Endothelial cell of umbilical vein (primary cell): ENCODE measurements at regions not wholly inside any gene's neighbourhood (a gene's known extent, or its start where the extent isn't known, plus 50 kb on each side); places are given as distances from the start of the nearest gene placed in this dataset.

Experiments
- BruUV-seq: library from RNA; stranded (reverse); fragments of 400-500 nt; replicated peaks from 2 replicates; lab custom pipeline; 2021; lab: Mats Ljungman, UMichigan
- CTCF ChIA-PET: fragments of 300-600, 350-600 bp; sonication (Branson Sonifier 250); formaldehyde crosslinking; loops from one replicate; lab custom pipeline; 2021; ENCODE audit warnings: antibody characterized with exemption, inconsistent platforms; lab: Charles Lee
- POLR2A ChIA-PET: fragments of 300-600, 350-600 bp; sonication (Branson Sonifier 250); formaldehyde crosslinking; loops from one replicate; lab custom pipeline; 2021; ENCODE audit warnings: antibody characterized with exemption, inconsistent platforms; lab: Charles Lee
- DNase-seq: peaks from one replicate; pipeline ENCODE4 v3.0.0-alpha.2; 2011; ENCODE audit warnings: low read depth, low spot score
- FAIRE-seq: peaks from 2 replicates; lab custom pipeline; 2011; peaks lifted over from hg19 to GRCh38; lab: Jason Lieb, UNC
- H2AFZ ChIP-seq: 2 replicates; pipeline ENCODE4 v1.6.0; 2012; ENCODE audit warnings: low read depth, low read length, control low read depth, inconsistent platforms
- H3K27ac ChIP-seq: 2 replicates; pipeline ENCODE4 v1.5.1; 2011; ENCODE audit warnings: low read depth, mild to moderate bottlenecking, control low read depth, low read length, moderate library complexity; ENCODE audit not compliant: insufficient read depth
- H3K27me3 ChIP-seq, 2 experiments: 2 replicates each; pipeline versions ENCODE4 v1.6.0 to v1.6.1; 2011; ENCODE audit warnings: low read length in 2 of 2, mixed read lengths in 1 of 2; ENCODE audit not compliant: control insufficient read depth in 2 of 2, insufficient read depth in 2 of 2
- H3K36me3 ChIP-seq, 2 experiments: 2 replicates in 1 of 2; 3 replicates in 1 of 2; pipeline ENCODE4 v1.5.1; 2011; ENCODE audit warnings: low read length in 2 of 2, mild to moderate bottlenecking in 1 of 2, moderate library complexity in 1 of 2; ENCODE audit not compliant: control insufficient read depth in 2 of 2, insufficient read depth in 2 of 2; ENCODE audit errors: extremely low read depth in 1 of 2
- H3K4me1 ChIP-seq: 3 replicates; pipeline ENCODE4 v1.5.1; 2011; ENCODE audit warnings: mild to moderate bottlenecking, low read length; ENCODE audit not compliant: control insufficient read depth, insufficient read depth; ENCODE audit errors: extremely low read depth
- H3K4me2 ChIP-seq: 2 replicates; pipeline ENCODE4 v1.6.1; 2011; ENCODE audit warnings: low read length, control low read depth, mixed read lengths; ENCODE audit not compliant: insufficient read depth
- H3K4me3 ChIP-seq, 3 experiments: fragments of 200-600 bp in 1 of 3; sonication (generic), shearing (Covaris generic) in 1 of 3; replicated peaks in 1 of 3; 2 replicates each; pipeline ENCODE4 v1.5.1; 2011 to 2016; ENCODE audit warnings: control low read depth in 3 of 3, low read length in 3 of 3, mild to moderate bottlenecking in 2 of 3, inconsistent platforms in 1 of 3, low read depth in 1 of 3, moderate library complexity in 1 of 3; ENCODE audit not compliant: insufficient read depth in 1 of 3
- H3K79me2 ChIP-seq: 2 replicates; pipeline ENCODE4 v1.6.0; 2012; ENCODE audit warnings: low read length, inconsistent platforms; ENCODE audit not compliant: control insufficient read depth, insufficient read depth
- H3K9ac ChIP-seq: replicated peaks from 2 replicates; pipeline ENCODE3; 2011; ENCODE audit warnings: low read length, control low read depth; ENCODE audit not compliant: insufficient read depth; ENCODE audit errors: extremely low read depth
- H3K9me1 ChIP-seq: replicated peaks from 3 replicates; pipeline ENCODE4 v1.6.0; 2011; ENCODE audit warnings: mild to moderate bottlenecking, low read length; ENCODE audit not compliant: control insufficient read depth, insufficient read depth; ENCODE audit errors: extremely low read depth
- H3K9me3 ChIP-seq: replicated peaks from 2 replicates; pipeline ENCODE4 v1.5.1; 2012; ENCODE audit warnings: low read length, inconsistent platforms; ENCODE audit not compliant: control insufficient read depth, insufficient read depth
- H4K20me1 ChIP-seq: replicated peaks from 2 replicates; pipeline ENCODE3; 2011; ENCODE audit warnings: mild to moderate bottlenecking, low read length; ENCODE audit not compliant: control insufficient read depth, insufficient read depth; ENCODE audit errors: extremely low read depth
- CTCF ChIP-seq, 2 donors: IDR thresholded peaks; 1 replicate in 1 of 2; 2 replicates in 1 of 2; pipeline ENCODE4 v1.5.1; 2011; ENCODE audit warnings: low read length in 2 of 2, mild to moderate bottlenecking in 2 of 2, moderate library complexity in 2 of 2, control low read depth in 1 of 2, inconsistent platforms in 1 of 2, low read depth in 1 of 2; ENCODE audit not compliant: insufficient read depth in 1 of 2; ENCODE audit errors: extremely low read depth in 1 of 2
- EZH2 ChIP-seq: IDR thresholded peaks from 2 replicates; pipeline ENCODE4 v1.6.1; 2012; ENCODE audit warnings: borderline replicate concordance, low read depth, mild to moderate bottlenecking, moderate library complexity, low read length, inconsistent platforms; ENCODE audit not compliant: severe bottlenecking
- FOS ChIP-seq: IDR thresholded peaks from 2 replicates; pipeline ENCODE4 v1.6.1; 2011; ENCODE audit warnings: mild to moderate bottlenecking, low read length, moderate library complexity, borderline replicate concordance; ENCODE audit not compliant: insufficient read depth
- GATA2 ChIP-seq: IDR thresholded peaks from 2 replicates; pipeline ENCODE4 v1.7.0; 2011; ENCODE audit warnings: low read depth, mild to moderate bottlenecking, moderate library complexity, mixed read lengths, low read length; ENCODE audit not compliant: insufficient read length, insufficient read depth
- JUN ChIP-seq: IDR thresholded peaks from 2 replicates; pipeline ENCODE4 v1.6.1; 2011; ENCODE audit warnings: borderline replicate concordance, low read depth; ENCODE audit not compliant: insufficient read length, insufficient read depth
- MAX ChIP-seq: IDR thresholded peaks from 2 replicates; pipeline ENCODE4 v1.6.1; 2011; ENCODE audit not compliant: insufficient read depth, insufficient read length
- MYC ChIP-seq: IDR thresholded peaks from one replicate; pipeline ENCODE4 v1.6.1; 2011; ENCODE audit warnings: mild to moderate bottlenecking, low read depth, low read length
- POLR2A ChIP-seq: IDR thresholded peaks from 2 replicates; pipeline ENCODE4 v1.6.1; 2012; ENCODE audit warnings: low read depth, mild to moderate bottlenecking, control low read depth, low read length
- POLR2AphosphoS5 ChIP-seq: IDR thresholded peaks from 2 replicates; pipeline ENCODE4 v1.6.1; 2012; ENCODE audit warnings: low read depth, mild to moderate bottlenecking, control low read depth, low read length, moderate library complexity; ENCODE audit not compliant: insufficient read depth
- dilution Hi-C: fragments of 300-500 bp; cut with MboI; formaldehyde crosslinking; loops from one replicate; pipeline ENCODE4 v1.15.0; 2019; ENCODE audit warnings: low sequenced_read_pairs; ENCODE audit not compliant: extremely low pct_ligation_motif_present
- intact Hi-C: fragments of 100-400 bp; cut with micrococcal nuclease; formaldehyde crosslinking; loops from one replicate; pipeline ENCODE4 v1.10.0; 2022

GRCh38 chr3:168155303-168155702, 59.6 kb upstream of the GOLIM4 start:
- H3K9me1 ChIP-seq: no peaks in the 10 kb centered on the region
- CTCF ChIA-PET: no interaction called here
- peaks cover 4 to 14% of the 10 kb centered on the region in 2 experiments for H3K27me3 ChIP-seq
- H2AFZ ChIP-seq: no peak overlapping the region
- H3K36me3 ChIP-seq: no peaks in the 10 kb centered on the region
- no peaks in the 10 kb centered on the region for H3K9me3 ChIP-seq
- H3K79me2 ChIP-seq: no peaks in the 10 kb centered on the region
- FAIRE-seq (no peak), DNase-seq (no peak)
- no peak overlapping the region for H3K9ac ChIP-seq
- no peaks in the 10 kb centered on the region for H3K4me1 ChIP-seq
- no peak overlapping the region for H3K27ac ChIP-seq
- POLR2A ChIA-PET: no interaction called here
- no peak for TF ChIP-seq POLR2AphosphoS5
- no peak for TF ChIP-seq POLR2A
- TF ChIP-seq CTCF (IDR thresholded peaks at IDR 0.05; ENCODE audit: extremely low read depth in 1 of 2, insufficient read depth in 1 of 2, low read depth in 1 of 2, low read length in 2 of 2): no peak
- no peak for TF ChIP-seq EZH2
- no peak for TF ChIP-seq JUN
- TF ChIP-seq GATA2: no peak
- TF ChIP-seq FOS: no peak
- TF ChIP-seq MYC: no peak
- TF ChIP-seq MAX: no peak
- dilution Hi-C loops: no loop called here
- BruUV-seq: no TSS peak
- H4K20me1 ChIP-seq: no peaks in the 10 kb centered on the region
- intact Hi-C loops: no loop called here
- no peak overlapping the region for H3K4me2 ChIP-seq
- no peak overlapping the region for H3K4me3 ChIP-seq
